Endothelial cell of umbilical vein (primary cell): ENCODE measurements at regions not wholly inside any gene's neighbourhood (a gene's known extent, or its start where the extent isn't known, plus 50 kb on each side); places are given as distances from the start of the nearest gene placed in this dataset.

Experiments used
- BruUV-seq: library from RNA; stranded (reverse); fragments of 400-500 nt; replicated peaks from 2 replicates; lab custom pipeline; 2021; lab: Mats Ljungman, UMichigan
- CTCF ChIA-PET: fragments of 300-600, 350-600 bp; sonication (Branson Sonifier 250); formaldehyde crosslinking; loops from one replicate; lab custom pipeline; 2021; ENCODE audit warnings: antibody characterized with exemption, inconsistent platforms; lab: Charles Lee
- POLR2A ChIA-PET: fragments of 300-600, 350-600 bp; sonication (Branson Sonifier 250); formaldehyde crosslinking; loops from one replicate; lab custom pipeline; 2021; ENCODE audit warnings: antibody characterized with exemption, inconsistent platforms; lab: Charles Lee
- DNase-seq: peaks from one replicate; pipeline ENCODE4 v3.0.0-alpha.2; 2011; ENCODE audit warnings: low read depth, low spot score
- FAIRE-seq: peaks from 2 replicates; lab custom pipeline; 2011; peaks lifted over from hg19 to GRCh38; lab: Jason Lieb, UNC
- H2AFZ ChIP-seq: 2 replicates; pipeline ENCODE4 v1.6.0; 2012; ENCODE audit warnings: low read depth, low read length, control low read depth, inconsistent platforms
- H3K27ac ChIP-seq: 2 replicates; pipeline ENCODE4 v1.5.1; 2011; ENCODE audit warnings: low read depth, mild to moderate bottlenecking, control low read depth, low read length, moderate library complexity; ENCODE audit not compliant: insufficient read depth
- H3K27me3 ChIP-seq, 2 experiments: 2 replicates each; pipeline versions ENCODE4 v1.6.0 to v1.6.1; 2011; ENCODE audit warnings: low read length in 2 of 2, mixed read lengths in 1 of 2; ENCODE audit not compliant: control insufficient read depth in 2 of 2, insufficient read depth in 2 of 2
- H3K36me3 ChIP-seq, 2 experiments: 2 replicates in 1 of 2; 3 replicates in 1 of 2; pipeline ENCODE4 v1.5.1; 2011; ENCODE audit warnings: low read length in 2 of 2, mild to moderate bottlenecking in 1 of 2, moderate library complexity in 1 of 2; ENCODE audit not compliant: control insufficient read depth in 2 of 2, insufficient read depth in 2 of 2; ENCODE audit errors: extremely low read depth in 1 of 2
- H3K4me1 ChIP-seq: 3 replicates; pipeline ENCODE4 v1.5.1; 2011; ENCODE audit warnings: mild to moderate bottlenecking, low read length; ENCODE audit not compliant: control insufficient read depth, insufficient read depth; ENCODE audit errors: extremely low read depth
- H3K4me2 ChIP-seq: 2 replicates; pipeline ENCODE4 v1.6.1; 2011; ENCODE audit warnings: low read length, control low read depth, mixed read lengths; ENCODE audit not compliant: insufficient read depth
- H3K4me3 ChIP-seq, 3 experiments: fragments of 200-600 bp in 1 of 3; sonication (generic), shearing (Covaris generic) in 1 of 3; replicated peaks in 1 of 3; 2 replicates each; pipeline ENCODE4 v1.5.1; 2011 to 2016; ENCODE audit warnings: control low read depth in 3 of 3, low read length in 3 of 3, mild to moderate bottlenecking in 2 of 3, inconsistent platforms in 1 of 3, low read depth in 1 of 3, moderate library complexity in 1 of 3; ENCODE audit not compliant: insufficient read depth in 1 of 3
- H3K79me2 ChIP-seq: 2 replicates; pipeline ENCODE4 v1.6.0; 2012; ENCODE audit warnings: low read length, inconsistent platforms; ENCODE audit not compliant: control insufficient read depth, insufficient read depth
- H3K9ac ChIP-seq: replicated peaks from 2 replicates; pipeline ENCODE3; 2011; ENCODE audit warnings: low read length, control low read depth; ENCODE audit not compliant: insufficient read depth; ENCODE audit errors: extremely low read depth
- H3K9me1 ChIP-seq: replicated peaks from 3 replicates; pipeline ENCODE4 v1.6.0; 2011; ENCODE audit warnings: mild to moderate bottlenecking, low read length; ENCODE audit not compliant: control insufficient read depth, insufficient read depth; ENCODE audit errors: extremely low read depth
- H3K9me3 ChIP-seq: replicated peaks from 2 replicates; pipeline ENCODE4 v1.5.1; 2012; ENCODE audit warnings: low read length, inconsistent platforms; ENCODE audit not compliant: control insufficient read depth, insufficient read depth
- H4K20me1 ChIP-seq: replicated peaks from 2 replicates; pipeline ENCODE3; 2011; ENCODE audit warnings: mild to moderate bottlenecking, low read length; ENCODE audit not compliant: control insufficient read depth, insufficient read depth; ENCODE audit errors: extremely low read depth
- EZH2 ChIP-seq: IDR thresholded peaks from 2 replicates; pipeline ENCODE4 v1.6.1; 2012; ENCODE audit warnings: borderline replicate concordance, low read depth, mild to moderate bottlenecking, moderate library complexity, low read length, inconsistent platforms; ENCODE audit not compliant: severe bottlenecking
- FOS ChIP-seq: IDR thresholded peaks from 2 replicates; pipeline ENCODE4 v1.6.1; 2011; ENCODE audit warnings: mild to moderate bottlenecking, low read length, moderate library complexity, borderline replicate concordance; ENCODE audit not compliant: insufficient read depth
- GATA2 ChIP-seq: IDR thresholded peaks from 2 replicates; pipeline ENCODE4 v1.7.0; 2011; ENCODE audit warnings: low read depth, mild to moderate bottlenecking, moderate library complexity, mixed read lengths, low read length; ENCODE audit not compliant: insufficient read length, insufficient read depth
- JUN ChIP-seq: IDR thresholded peaks from 2 replicates; pipeline ENCODE4 v1.6.1; 2011; ENCODE audit warnings: borderline replicate concordance, low read depth; ENCODE audit not compliant: insufficient read length, insufficient read depth
- MYC ChIP-seq: IDR thresholded peaks from one replicate; pipeline ENCODE4 v1.6.1; 2011; ENCODE audit warnings: mild to moderate bottlenecking, low read depth, low read length
- POLR2A ChIP-seq: IDR thresholded peaks from 2 replicates; pipeline ENCODE4 v1.6.1; 2012; ENCODE audit warnings: low read depth, mild to moderate bottlenecking, control low read depth, low read length
- POLR2AphosphoS5 ChIP-seq: IDR thresholded peaks from 2 replicates; pipeline ENCODE4 v1.6.1; 2012; ENCODE audit warnings: low read depth, mild to moderate bottlenecking, control low read depth, low read length, moderate library complexity; ENCODE audit not compliant: insufficient read depth
- dilution Hi-C: fragments of 300-500 bp; cut with MboI; formaldehyde crosslinking; loops from one replicate; pipeline ENCODE4 v1.15.0; 2019; ENCODE audit warnings: low sequenced_read_pairs; ENCODE audit not compliant: extremely low pct_ligation_motif_present
- intact Hi-C: fragments of 100-400 bp; cut with micrococcal nuclease; formaldehyde crosslinking; loops from one replicate; pipeline ENCODE4 v1.10.0; 2022
- TF ChIP-seq, protein P1 (sequence below), 2 donors: IDR thresholded peaks; 1 replicate in 1 of 2; 2 replicates in 1 of 2; pipeline ENCODE4 v1.5.1; 2011; ENCODE audit warnings: low read length in 2 of 2, mild to moderate bottlenecking in 2 of 2, moderate library complexity in 2 of 2, control low read depth in 1 of 2, inconsistent platforms in 1 of 2, low read depth in 1 of 2; ENCODE audit not compliant: insufficient read depth in 1 of 2; ENCODE audit errors: extremely low read depth in 1 of 2
- TF ChIP-seq, protein P2 (sequence below): IDR thresholded peaks from 2 replicates; pipeline ENCODE4 v1.6.1; 2011; ENCODE audit not compliant: insufficient read depth, insufficient read length

- FAIRE-seq (no peak), DNase-seq (no peak)
- Histone ChIP-seq H4K20me1 (no peaks in the 10 kb centered on the region), H3K36me3 (no peaks in the 10 kb centered on the region), H3K9me1 (no peaks in the 10 kb centered on the region), H3K9me3 (no peaks in the 10 kb centered on the region), H3K9ac (no peak overlapping the region), H3K4me3 (no peak overlapping the region), H3K4me1 (no peaks in the 10 kb centered on the region), H3K4me2 (no peak overlapping the region), H2AFZ (no peak overlapping the region), H3K27ac (no peak overlapping the region), H3K79me2 (no peaks in the 10 kb centered on the region), H3K27me3 (no peaks in the 10 kb centered on the region)
- dilution Hi-C loops (no loop called here), intact Hi-C loops (no loop called here)
- CTCF ChIA-PET, result no interaction called here
- POLR2A ChIA-PET, result no interaction called here
- TF ChIP-seq JUN, result no peak
- TF ChIP-seq EZH2, result no peak
- BruUV-seq, result no TSS peak
These were observed 253.4 kb upstream of the NETO1 start for GRCh38 chr18:73121207-73121606.

DNA sequence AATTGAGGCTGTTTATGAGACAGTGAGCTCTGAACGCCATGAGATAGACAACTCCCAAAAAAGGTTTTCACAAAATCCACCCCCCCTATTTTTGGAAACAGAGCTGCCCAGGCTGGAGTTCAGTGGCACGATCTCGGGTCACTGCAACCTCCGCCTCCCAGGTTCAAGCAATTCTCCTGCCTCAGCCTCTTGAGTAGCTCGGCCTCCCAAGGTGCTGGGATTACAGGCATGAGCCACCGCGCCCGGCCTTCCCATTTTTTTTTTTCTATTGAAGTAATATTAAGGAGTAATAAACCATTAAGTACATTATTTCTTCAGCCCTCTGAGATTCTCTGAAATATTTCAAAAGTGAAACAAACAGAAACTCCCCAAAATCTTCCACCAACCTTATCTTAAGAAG, 252.8 kb upstream of the NETO1 start:
- Histone ChIP-seq H3K27ac (no peak overlapping the region), H3K4me2 (no peak overlapping the region), H3K36me3 (no peaks in the 10 kb centered on the region), H4K20me1 (no peaks in the 10 kb centered on the region), H3K79me2 (no peaks in the 10 kb centered on the region), H3K9ac (no peak overlapping the region), H3K27me3 (no peaks in the 10 kb centered on the region), H3K4me1 (no peaks in the 10 kb centered on the region), H2AFZ (no peak overlapping the region), H3K4me3 (no peak overlapping the region), H3K9me1 (no peaks in the 10 kb centered on the region), H3K9me3 (no peaks in the 10 kb centered on the region)
- FAIRE-seq, result no peak
- no peak for DNase-seq
- intact Hi-C loops, result no loop called here
- ChIA-PET POLR2A (no interaction called here), CTCF (no interaction called here)
- TF ChIP-seq POLR2A (no peak), MYC (no peak), EZH2 (no peak), GATA2 (no peak), JUN (no peak), POLR2AphosphoS5 (no peak), FOS (no peak)
- TF ChIP-seq, protein P1, sequence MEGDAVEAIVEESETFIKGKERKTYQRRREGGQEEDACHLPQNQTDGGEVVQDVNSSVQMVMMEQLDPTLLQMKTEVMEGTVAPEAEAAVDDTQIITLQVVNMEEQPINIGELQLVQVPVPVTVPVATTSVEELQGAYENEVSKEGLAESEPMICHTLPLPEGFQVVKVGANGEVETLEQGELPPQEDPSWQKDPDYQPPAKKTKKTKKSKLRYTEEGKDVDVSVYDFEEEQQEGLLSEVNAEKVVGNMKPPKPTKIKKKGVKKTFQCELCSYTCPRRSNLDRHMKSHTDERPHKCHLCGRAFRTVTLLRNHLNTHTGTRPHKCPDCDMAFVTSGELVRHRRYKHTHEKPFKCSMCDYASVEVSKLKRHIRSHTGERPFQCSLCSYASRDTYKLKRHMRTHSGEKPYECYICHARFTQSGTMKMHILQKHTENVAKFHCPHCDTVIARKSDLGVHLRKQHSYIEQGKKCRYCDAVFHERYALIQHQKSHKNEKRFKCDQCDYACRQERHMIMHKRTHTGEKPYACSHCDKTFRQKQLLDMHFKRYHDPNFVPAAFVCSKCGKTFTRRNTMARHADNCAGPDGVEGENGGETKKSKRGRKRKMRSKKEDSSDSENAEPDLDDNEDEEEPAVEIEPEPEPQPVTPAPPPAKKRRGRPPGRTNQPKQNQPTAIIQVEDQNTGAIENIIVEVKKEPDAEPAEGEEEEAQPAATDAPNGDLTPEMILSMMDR (IDR thresholded peaks at IDR 0.05; ENCODE audit: extremely low read depth in 1 of 2, insufficient read depth in 1 of 2, low read depth in 1 of 2, low read length in 2 of 2), result no peak
- TF ChIP-seq, protein P2, sequence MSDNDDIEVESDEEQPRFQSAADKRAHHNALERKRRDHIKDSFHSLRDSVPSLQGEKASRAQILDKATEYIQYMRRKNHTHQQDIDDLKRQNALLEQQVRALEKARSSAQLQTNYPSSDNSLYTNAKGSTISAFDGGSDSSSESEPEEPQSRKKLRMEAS, result no peak
- dilution Hi-C loops, result no loop called here
- no TSS peak for BruUV-seq
